SKM-1 (cell line): ENCODE measurements at regions not wholly inside any gene's neighbourhood (a gene's known extent, or its start where the extent isn't known, plus 50 kb on each side); places are given as distances from the start of the nearest gene placed in this dataset.
A peak's percentile ranks its signal among the peaks of the same experiment; 100 is the strongest.

ENCODE experiments used
- DNase-seq: peaks from one replicate; lab custom pipeline; 2025; ENCODE audit not compliant: unreplicated experiment; lab: John Stamatoyannopoulos, UW

GRCh38 chr10:4533621-4534020 lies 292.4 kb upstream of the AKR1E2 start:
- no peak for DNase-seq

- no peak for DNase-seq
Measured at GRCh38 chr10:4532976-4533375, 293.0 kb upstream of the AKR1E2 start.

- no peak for DNase-seq
Measured at GRCh38 chr10:4532467-4532866, 293.5 kb upstream of the AKR1E2 start.

GRCh38 chr10:4532011-4532410 lies 294.0 kb upstream of the AKR1E2 start:
- DNase-seq, result no peak

- no peak for DNase-seq
Measured at GRCh38 chr10:4529266-4529665, 296.7 kb upstream of the AKR1E2 start.

GRCh38 chr10:4527281-4527970 lies 298.6 kb upstream of the AKR1E2 start:
- no peak for DNase-seq

GRCh38 chr10:4526311-4526731 lies 299.7 kb upstream of the AKR1E2 start:
- no peak for DNase-seq

- no peak for DNase-seq
Measured at GRCh38 chr10:4525103-4525502, 300.9 kb upstream of the AKR1E2 start.

- no peak for DNase-seq
Measured at GRCh38 chr10:4522296-4523000, 303.6 kb upstream of the AKR1E2 start.

- DNase-seq, result no peak
Measured at GRCh38 chr10:4519658-4520402, 306.2 kb upstream of the AKR1E2 start.

GRCh38 chr10:4517746-4518145 lies 308.3 kb upstream of the AKR1E2 start:
- DNase-seq, result no peak

- DNase-seq, result no peak
Measured at GRCh38 chr10:4515721-4516120, 310.3 kb upstream of the AKR1E2 start.

- DNase-seq, result peak; percentile 11
Measured at GRCh38 chr10:4514445-4515108, 311.4 kb upstream of the AKR1E2 start.

- DNase-seq, result no peak
Measured at GRCh38 chr10:4512671-4513240, 313.3 kb upstream of the AKR1E2 start.

- no peak for DNase-seq
Measured at GRCh38 chr10:4512196-4512595, 313.8 kb upstream of the AKR1E2 start.

- DNase-seq, result no peak
Measured at GRCh38 chr10:4511509-4511908, 314.5 kb upstream of the AKR1E2 start.

- no peak for DNase-seq
Measured at GRCh38 chr10:4509405-4509804, 316.6 kb upstream of the AKR1E2 start.

GRCh38 chr10:4506095-4506494 lies 319.9 kb upstream of the AKR1E2 start:
- no peak for DNase-seq

- no peak for DNase-seq
Measured at GRCh38 chr10:4504550-4504949, 321.5 kb upstream of the AKR1E2 start.

- DNase-seq, result no peak
Measured at GRCh38 chr10:4503076-4503475, 322.9 kb upstream of the AKR1E2 start.

GRCh38 chr10:4501306-4501705 lies 324.7 kb upstream of the AKR1E2 start:
- no peak for DNase-seq
